ENCODE measurements at regions not wholly inside any gene's neighbourhood (a gene's known extent, or its start where the extent isn't known, plus 50 kb on each side); places are given as distances from the start of the nearest gene placed in this dataset.

GRCh38 chr2:149994057-149994728 lies 406.6 kb upstream of the MMADHC start:
- no peak for TF ChIP-seq CTCF (IDR thresholded peaks at IDR 0.05; ENCODE audit: low read depth, low read length)
- DNase-seq (ENCODE audit: low read depth in 2 of 2) = peak; percentile 65 to 66
- no peak overlapping the region for H3K4me3 ChIP-seq (replicated peaks in 1 of 2; ENCODE audit: low read depth in 2 of 2, low read length in 2 of 2)

DNA sequence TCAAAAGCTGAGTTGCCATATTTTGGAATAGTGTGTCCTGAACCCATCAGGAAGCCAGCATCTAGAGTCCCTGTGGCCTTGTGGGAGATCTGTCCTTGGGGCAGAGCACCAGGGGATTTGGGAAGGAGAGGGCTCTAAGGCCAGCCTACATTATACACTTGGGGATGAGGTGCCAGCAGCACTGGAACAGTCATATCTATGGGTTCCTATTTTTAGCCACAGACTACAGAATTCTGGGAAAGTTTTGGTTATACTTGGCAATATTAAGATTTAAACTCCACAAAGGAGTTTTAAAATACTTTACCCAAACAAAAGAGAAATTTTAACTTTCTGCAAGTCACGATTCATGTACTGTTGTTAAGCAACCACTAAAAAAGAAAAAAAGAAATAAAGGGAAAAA lies 405.7 kb upstream of the MMADHC start:
- no peak for DNase-seq (ENCODE audit: low read depth in 2 of 2)
- TF ChIP-seq CTCF (IDR thresholded peaks at IDR 0.05; ENCODE audit: low read depth, low read length) = no peak
- no peak overlapping the region for H3K4me3 ChIP-seq (replicated peaks in 1 of 2; ENCODE audit: low read depth in 2 of 2, low read length in 2 of 2)

GRCh38 chr2:149991576-149991975 lies 404.0 kb upstream of the MMADHC start:
- H3K4me3 ChIP-seq (replicated peaks in 1 of 2; ENCODE audit: low read depth in 2 of 2, low read length in 2 of 2) = no peak overlapping the region
- TF ChIP-seq CTCF (IDR thresholded peaks at IDR 0.05; ENCODE audit: low read depth, low read length) = peak; percentile 6
- peak; percentile 16 to 50 for DNase-seq (ENCODE audit: low read depth in 2 of 2)

- no peak for TF ChIP-seq CTCF (IDR thresholded peaks at IDR 0.05; ENCODE audit: low read depth, low read length)
These were observed 403.4 kb upstream of the MMADHC start for GRCh38 chr2:149990965-149991364.

GRCh38 chr2:149989447-149990063 lies 402.0 kb upstream of the MMADHC start:
- TF ChIP-seq CTCF (IDR thresholded peaks at IDR 0.05; ENCODE audit: low read depth, low read length) = no peak
- no peak overlapping the region for H3K4me3 ChIP-seq (replicated peaks in 1 of 2; ENCODE audit: low read depth in 2 of 2, low read length in 2 of 2)
- DNase-seq (ENCODE audit: low read depth in 2 of 2) = peak; percentile 16 to 64

More at GRCh38 chr2:149990965-149991364, 403.4 kb upstream of the MMADHC start:
- H3K4me3 ChIP-seq (replicated peaks in 1 of 2; ENCODE audit: low read depth in 2 of 2, low read length in 2 of 2) = no peak overlapping the region
- no peak for DNase-seq (ENCODE audit: low read depth in 2 of 2)

GRCh38 chr2:149988361-149988760 lies 400.8 kb upstream of the MMADHC start:
- H3K4me3 ChIP-seq (replicated peaks in 1 of 2; ENCODE audit: low read depth in 2 of 2, low read length in 2 of 2) = no peak overlapping the region
- no peak for TF ChIP-seq CTCF (IDR thresholded peaks at IDR 0.05; ENCODE audit: low read depth, low read length)
- no peak for DNase-seq (ENCODE audit: low read depth in 2 of 2)

Measured in cardiac fibroblast (primary cell).